NCI-H774 (cell line): ENCODE measurements at regions not wholly inside any gene's neighbourhood (a gene's known extent, or its start where the extent isn't known, plus 50 kb on each side); places are given as distances from the start of the nearest gene placed in this dataset.

ENCODE experiments used
- DNase-seq: peaks from one replicate; lab custom pipeline; 2025; lab: John Stamatoyannopoulos, UW

DNA sequence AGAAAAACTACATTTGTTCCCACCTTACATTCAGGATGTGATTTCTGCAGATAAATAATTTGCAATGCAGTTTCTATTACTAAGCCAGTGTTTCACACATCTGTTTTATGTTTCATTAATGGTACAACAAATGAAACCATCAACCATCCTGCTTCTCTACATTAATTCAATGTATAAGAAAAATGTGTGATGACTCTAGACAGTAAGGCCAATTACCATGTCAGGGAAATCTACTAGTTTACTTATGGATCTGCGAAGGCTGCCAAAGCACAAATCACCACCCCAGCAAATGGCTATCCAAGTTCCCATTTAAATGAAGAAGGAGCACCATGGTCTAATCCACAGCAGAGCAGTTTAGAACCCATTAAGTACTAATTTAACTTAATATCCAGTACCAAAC lies 50.1 kb upstream of the NCAM1 start:
- no peak for DNase-seq
